ENCODE measurements at regions not wholly inside any gene's neighbourhood (a gene's known extent, or its start where the extent isn't known, plus 50 kb on each side); places are given as distances from the start of the nearest gene placed in this dataset.

- TF ChIP-seq CTCF (IDR thresholded peaks at IDR 0.05; ENCODE audit: insufficient read depth, low read depth, low read length, missing control alignments), result no peak
- H3K4me3 ChIP-seq (ENCODE audit: low read depth, low read length), result no peak overlapping the region
- DNase-seq (ENCODE audit: low read depth), result no peak
Measured at GRCh38 chr3:127041264-127041820, 58.4 kb downstream of the PLXNA1 start.

DNA sequence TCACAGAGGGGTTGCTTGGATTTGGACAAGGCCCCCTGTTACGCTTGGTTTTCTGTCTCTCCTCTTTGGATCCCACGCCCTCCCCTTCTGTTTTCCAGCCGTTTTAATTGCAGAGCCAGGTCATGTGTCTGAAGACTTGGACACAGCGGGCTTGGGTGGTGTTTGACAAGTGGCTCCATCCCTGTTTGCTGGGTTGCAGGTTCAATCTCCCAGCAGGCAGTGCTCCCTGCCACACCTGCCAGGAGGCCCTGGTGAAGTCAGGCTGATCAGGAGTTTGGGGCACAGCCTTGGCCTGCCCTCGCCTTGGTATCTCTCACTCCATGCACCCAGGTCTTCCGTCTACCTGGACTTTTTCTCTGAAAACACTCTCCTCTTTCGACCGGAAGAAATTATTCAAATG lies 59.0 kb downstream of the PLXNA1 start:
- no peak for DNase-seq (ENCODE audit: low read depth)
- no peak for TF ChIP-seq CTCF (IDR thresholded peaks at IDR 0.05; ENCODE audit: insufficient read depth, low read depth, low read length, missing control alignments)
- H3K4me3 ChIP-seq (ENCODE audit: low read depth, low read length), result no peak overlapping the region

DNA sequence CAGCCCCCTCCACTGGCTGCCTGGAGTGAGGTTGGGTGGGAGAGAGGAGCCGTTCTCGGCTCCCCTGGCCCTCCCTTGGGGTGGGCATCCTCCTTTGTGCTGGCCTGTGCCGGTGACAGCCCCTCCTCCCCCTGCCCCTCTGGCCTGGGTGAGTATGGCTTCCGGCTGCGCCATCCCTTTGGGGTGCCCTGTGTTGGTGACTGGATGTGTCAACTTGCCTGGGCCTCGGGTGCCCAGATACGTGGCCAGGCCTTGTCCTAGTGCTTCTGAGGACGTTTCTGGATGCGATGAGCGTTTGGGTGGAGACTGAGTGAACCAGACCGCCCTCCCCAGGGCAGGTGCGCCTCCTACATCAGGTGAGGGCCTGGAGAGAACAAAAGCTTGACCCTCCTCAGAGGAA lies 59.7 kb downstream of the PLXNA1 start:
- no peak overlapping the region for H3K4me3 ChIP-seq (ENCODE audit: low read depth, low read length)
- no peak for DNase-seq (ENCODE audit: low read depth)
- no peak for TF ChIP-seq CTCF (IDR thresholded peaks at IDR 0.05; ENCODE audit: insufficient read depth, low read depth, low read length, missing control alignments)

DNA sequence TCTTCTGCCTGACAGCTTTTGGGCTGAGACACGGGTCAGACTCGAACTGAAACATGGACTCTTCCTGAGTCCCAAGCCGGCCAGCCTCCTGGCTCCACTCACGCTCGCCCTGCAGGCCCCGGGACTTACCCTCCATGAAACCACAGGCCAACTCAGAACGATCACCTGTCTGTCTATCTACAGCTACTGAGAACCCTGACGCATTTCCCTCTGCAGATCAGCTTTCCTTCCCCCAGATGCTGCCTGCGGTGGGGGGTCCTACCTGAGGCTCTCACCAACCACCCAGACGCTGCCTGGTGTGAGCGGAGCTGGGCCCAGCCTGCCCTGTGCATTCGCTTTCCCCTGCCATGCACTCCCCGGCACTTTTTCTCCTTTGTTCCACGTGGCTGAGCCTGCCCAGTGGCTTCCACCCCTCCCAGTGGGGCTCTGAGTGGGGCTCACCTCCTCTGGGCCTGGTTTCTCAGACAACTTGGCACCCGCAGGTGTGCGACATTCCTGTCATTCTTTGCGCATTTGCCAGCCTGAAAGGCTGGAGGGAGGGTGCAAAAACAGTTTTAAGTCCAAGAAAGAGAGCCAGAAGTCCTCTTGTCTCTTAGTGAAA lies 60.2 kb downstream of the PLXNA1 start:
- H3K4me3 ChIP-seq (ENCODE audit: low read depth, low read length), result no peak overlapping the region
- no peak for TF ChIP-seq CTCF (IDR thresholded peaks at IDR 0.05; ENCODE audit: insufficient read depth, low read depth, low read length, missing control alignments)
- peak; percentile 24 for DNase-seq (ENCODE audit: low read depth)

DNA sequence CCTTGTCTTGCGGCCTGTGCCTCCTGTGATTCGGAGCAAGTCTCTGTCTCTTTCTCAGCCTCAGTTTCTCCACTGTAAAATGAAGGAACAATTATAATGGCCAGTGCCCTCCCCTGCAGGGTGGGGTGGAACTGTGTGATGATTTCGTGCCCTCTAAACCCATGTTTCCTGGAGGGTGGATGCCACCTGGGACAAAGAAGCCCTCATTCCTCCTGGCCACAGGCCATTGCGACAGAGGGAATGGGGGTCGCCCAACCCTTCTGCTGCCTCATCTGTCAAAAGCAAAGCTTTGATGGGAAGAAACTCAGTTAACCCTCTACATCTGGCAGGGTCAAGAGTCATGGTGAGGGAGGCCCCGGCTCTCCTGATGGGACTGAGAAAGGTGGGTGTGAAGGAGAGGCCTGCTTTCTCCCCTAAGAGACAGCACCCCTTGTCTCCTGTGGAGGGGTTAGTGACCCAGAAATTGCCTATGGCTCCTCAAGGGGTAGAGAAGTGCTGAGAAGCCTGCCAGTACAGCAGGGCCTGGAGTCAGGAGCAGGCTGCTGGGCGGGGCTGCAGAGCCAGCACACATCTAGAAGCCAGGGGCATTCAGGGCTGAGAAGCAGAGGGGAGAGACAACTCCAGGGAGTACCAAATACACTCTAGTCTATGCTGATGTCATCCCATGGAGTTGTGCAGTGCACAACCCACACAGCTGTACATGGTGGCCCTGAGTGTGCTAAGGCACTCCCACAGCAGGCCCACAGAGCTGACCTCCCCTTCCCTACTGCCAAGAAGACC lies 61.0 kb downstream of the PLXNA1 start:
- TF ChIP-seq CTCF (IDR thresholded peaks at IDR 0.05; ENCODE audit: insufficient read depth, low read depth, low read length, missing control alignments), result no peak
- DNase-seq (ENCODE audit: low read depth), result no peak
- H3K4me3 ChIP-seq (ENCODE audit: low read depth, low read length), result no peak overlapping the region

- DNase-seq (ENCODE audit: low read depth), result no peak
- no peak overlapping the region for H3K4me3 ChIP-seq (ENCODE audit: low read depth, low read length)
- no peak for TF ChIP-seq CTCF (IDR thresholded peaks at IDR 0.05; ENCODE audit: insufficient read depth, low read depth, low read length, missing control alignments)
Measured at GRCh38 chr3:127044996-127045395, 62.1 kb downstream of the PLXNA1 start.

All from GM12865 (cell line).